ENCODE measurements at regions not wholly inside any gene's neighbourhood (a gene's known extent, or its start where the extent isn't known, plus 50 kb on each side); places are given as distances from the start of the nearest gene placed in this dataset.

- no peak for TF ChIP-seq CTCF (IDR thresholded peaks at IDR 0.05; ENCODE audit: low read depth, low read length, missing input control)
- TF ChIP-seq REST (IDR thresholded peaks at IDR 0.05) = no peak
- TF ChIP-seq HNF4A (conservative IDR thresholded peaks at IDR 0.05) = no peak
Measured at GRCh38 chr4:102163404-102164140, 181.7 kb downstream of the SLC39A8 start.
